ENCODE measurements at regions not wholly inside any gene's neighbourhood (a gene's known extent, or its start where the extent isn't known, plus 50 kb on each side); places are given as distances from the start of the nearest gene placed in this dataset.

- Histone ChIP-seq H3K27me3 (replicated peaks) (no peaks in the 10 kb centered on the region), H3K4me3 (ENCODE audit: low read depth, low read length) (no peak overlapping the region), H3K27ac (no peak overlapping the region), H3K36me3 (replicated peaks) (no peaks in the 10 kb centered on the region)
- no peak for TF ChIP-seq CTCF (IDR thresholded peaks at IDR 0.05; ENCODE audit: low read depth, low read length, missing control alignments)
- in situ Hi-C loops (cut with HindIII; ENCODE audit: low pct_ligation_motif_present, low sequenced_read_pairs): no loop called here
- no peak for DNase-seq
These were observed 401.4 kb downstream of the PCNX1 start for GRCh38 chr14:71308671-71309070.

GRCh38 chr14:71309756-71310155 lies 402.5 kb downstream of the PCNX1 start:
- in situ Hi-C loops (cut with HindIII; ENCODE audit: low pct_ligation_motif_present, low sequenced_read_pairs): no loop called here
- H3K27ac ChIP-seq: no peak overlapping the region
- peak; percentile 29 for TF ChIP-seq CTCF (IDR thresholded peaks at IDR 0.05; ENCODE audit: low read depth, low read length, missing control alignments)
- DNase-seq: no peak
- H3K36me3 ChIP-seq (replicated peaks): no peaks in the 10 kb centered on the region
- H3K27me3 ChIP-seq (replicated peaks): no peaks in the 10 kb centered on the region
- H3K4me3 ChIP-seq (ENCODE audit: low read depth, low read length): no peak overlapping the region

- no peak for DNase-seq
- no peak for TF ChIP-seq CTCF (IDR thresholded peaks at IDR 0.05; ENCODE audit: low read depth, low read length, missing control alignments)
- Histone ChIP-seq H3K36me3 (replicated peaks) (no peaks in the 10 kb centered on the region), H3K27ac (no peak overlapping the region), H3K27me3 (replicated peaks) (no peaks in the 10 kb centered on the region), H3K4me3 (ENCODE audit: low read depth, low read length) (no peak overlapping the region)
- in situ Hi-C loops (cut with HindIII; ENCODE audit: low pct_ligation_motif_present, low sequenced_read_pairs): no loop called here
These were observed 403.8 kb downstream of the PCNX1 start for GRCh38 chr14:71311061-71311460.

DNA sequence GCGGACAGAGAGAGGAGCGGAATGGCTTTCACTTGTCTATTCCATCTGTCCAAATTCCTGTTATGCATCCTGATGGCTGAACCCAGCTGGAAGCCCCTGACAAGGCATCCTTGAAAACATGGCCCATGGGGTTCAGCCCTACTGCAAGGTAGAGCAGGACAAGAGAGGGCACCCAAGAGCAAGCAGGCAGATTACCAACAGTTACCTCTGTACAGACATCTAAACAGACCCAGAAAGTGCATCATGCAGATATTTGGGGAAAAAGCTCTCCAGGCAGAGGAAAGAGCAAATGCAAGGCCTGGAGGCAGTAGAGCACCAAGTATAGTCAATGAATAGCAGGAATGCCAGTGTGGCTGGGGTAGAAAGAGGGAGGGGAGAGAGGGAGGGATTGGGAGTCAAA lies 407.5 kb downstream of the PCNX1 start:
- H3K4me3 ChIP-seq (ENCODE audit: low read depth, low read length): no peak overlapping the region
- H3K36me3 ChIP-seq (replicated peaks): no peaks in the 10 kb centered on the region
- no peak overlapping the region for H3K27ac ChIP-seq
- DNase-seq: no peak
- no peaks in the 10 kb centered on the region for H3K27me3 ChIP-seq (replicated peaks)
- TF ChIP-seq CTCF (IDR thresholded peaks at IDR 0.05; ENCODE audit: low read depth, low read length, missing control alignments): no peak
- in situ Hi-C loops (cut with HindIII; ENCODE audit: low pct_ligation_motif_present, low sequenced_read_pairs): no loop called here

- Histone ChIP-seq H3K27ac (no peak overlapping the region), H3K4me3 (ENCODE audit: low read depth, low read length) (no peak overlapping the region), H3K27me3 (replicated peaks) (no peaks in the 10 kb centered on the region), H3K36me3 (replicated peaks) (no peaks in the 10 kb centered on the region)
- no peak for TF ChIP-seq CTCF (IDR thresholded peaks at IDR 0.05; ENCODE audit: low read depth, low read length, missing control alignments)
- DNase-seq: no peak
- in situ Hi-C loops (cut with HindIII; ENCODE audit: low pct_ligation_motif_present, low sequenced_read_pairs): no loop called here
These were observed 410.3 kb downstream of the PCNX1 start for GRCh38 chr14:71317385-71318096.

DNA sequence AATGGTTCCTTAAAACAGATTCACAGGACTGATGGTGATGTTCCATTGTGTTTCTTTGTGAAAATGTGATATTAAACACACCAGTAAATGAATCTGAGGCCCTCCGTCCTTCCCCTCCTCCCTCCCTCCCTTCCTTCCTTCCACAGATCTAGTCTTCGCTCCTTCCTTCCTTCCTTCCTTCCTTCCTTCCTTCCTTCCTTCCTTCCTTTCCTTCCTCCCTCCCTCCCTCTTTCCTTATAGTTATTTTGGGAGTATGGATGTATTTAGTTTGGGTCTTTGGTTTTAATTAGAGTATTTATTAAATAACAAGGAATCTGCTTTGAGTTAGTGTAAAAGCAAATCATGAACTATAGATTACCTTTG lies 410.8 kb downstream of the PCNX1 start:
- Histone ChIP-seq H3K4me3 (ENCODE audit: low read depth, low read length) (no peak overlapping the region), H3K36me3 (replicated peaks) (no peaks in the 10 kb centered on the region), H3K27ac (no peak overlapping the region), H3K27me3 (replicated peaks) (no peaks in the 10 kb centered on the region)
- DNase-seq: no peak
- in situ Hi-C loops (cut with HindIII; ENCODE audit: low pct_ligation_motif_present, low sequenced_read_pairs): no loop called here
- TF ChIP-seq CTCF (IDR thresholded peaks at IDR 0.05; ENCODE audit: low read depth, low read length, missing control alignments): no peak

All from brain microvascular endothelial cell (primary cell).